GM18907 (cell line): ENCODE measurements at regions not wholly inside any gene's neighbourhood (a gene's known extent, or its start where the extent isn't known, plus 50 kb on each side); places are given as distances from the start of the nearest gene placed in this dataset.

ENCODE experiments used
- ATAC-seq: cut with Tn5 transposase; IDR thresholded peaks from one replicate; pipeline ENCODE4 v1.9.1; 2021; ENCODE audit warnings: mild to moderate bottlenecking, moderate library complexity; ENCODE audit not compliant: unreplicated experiment

DNA sequence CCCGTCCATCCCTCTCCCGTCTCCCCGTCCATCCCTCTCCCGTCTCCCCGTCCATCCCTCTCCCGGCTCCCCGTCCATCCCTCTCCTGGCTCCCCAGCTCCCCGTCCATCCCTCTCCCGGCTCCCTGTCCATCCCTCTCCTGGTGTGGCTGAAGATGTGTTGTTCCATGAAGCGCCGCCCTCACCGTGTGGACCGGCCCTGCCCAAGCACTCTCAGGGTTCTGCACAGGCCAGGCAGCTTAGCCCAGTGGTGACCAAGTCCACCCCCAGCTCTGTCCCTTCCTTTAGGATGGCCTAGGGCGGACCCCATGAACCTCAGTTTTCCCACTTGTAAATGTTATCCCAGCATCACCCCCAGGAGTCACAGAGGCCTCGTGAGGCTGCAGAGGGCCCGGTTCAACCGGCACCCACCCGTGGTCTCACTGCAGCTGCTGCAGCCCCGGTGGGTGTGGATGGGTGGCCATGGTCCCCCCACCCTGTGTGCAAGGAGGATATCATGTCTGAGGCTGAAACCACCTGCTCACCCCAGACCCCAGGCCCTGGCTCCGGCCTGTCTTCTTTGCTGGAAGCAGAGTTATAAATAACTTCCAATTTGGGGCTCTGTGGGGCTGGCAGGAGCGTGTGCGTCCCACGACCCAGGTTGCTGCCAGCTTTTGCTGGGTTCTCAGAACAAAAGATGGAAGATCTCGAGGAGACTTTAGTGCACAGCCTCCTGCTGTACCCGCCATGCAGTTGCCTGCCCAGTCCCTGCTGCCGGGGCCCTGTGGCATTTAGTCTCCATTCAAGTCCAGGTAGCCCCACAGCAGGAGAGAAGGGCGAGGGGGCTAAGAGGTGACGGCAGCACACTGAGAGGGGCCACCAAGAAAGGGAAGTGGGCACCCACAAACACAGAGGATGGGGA, 1147.8 kb downstream of the BRD1 start:
- no peak for ATAC-seq

- ATAC-seq = no peak
Measured at GRCh38 chr22:48678171-48679135, 1149.2 kb downstream of the BRD1 start.

DNA sequence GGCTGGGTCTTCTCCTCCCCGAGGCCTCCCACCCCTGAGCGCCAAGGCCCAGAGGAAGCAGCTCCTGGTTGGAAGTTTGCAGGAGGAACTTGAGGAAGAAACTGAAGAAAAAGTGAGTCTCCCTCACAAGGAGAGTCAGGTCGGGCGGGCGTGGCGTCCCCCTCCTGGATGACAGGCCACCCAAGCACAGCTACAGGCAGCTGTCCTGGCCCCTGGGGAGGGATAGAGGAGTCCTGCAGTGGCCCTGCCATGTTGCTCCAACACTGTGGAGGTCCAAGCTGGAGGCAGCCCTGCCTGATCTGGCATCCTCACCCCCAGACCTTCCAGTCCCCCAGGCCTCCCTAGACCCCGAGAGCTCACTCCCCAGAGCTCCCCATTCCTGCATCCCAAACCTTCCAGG, 1150.1 kb downstream of the BRD1 start:
- ATAC-seq = no peak

- ATAC-seq = no peak
Measured at GRCh38 chr22:48677168-48677520, 1150.5 kb downstream of the BRD1 start.

DNA sequence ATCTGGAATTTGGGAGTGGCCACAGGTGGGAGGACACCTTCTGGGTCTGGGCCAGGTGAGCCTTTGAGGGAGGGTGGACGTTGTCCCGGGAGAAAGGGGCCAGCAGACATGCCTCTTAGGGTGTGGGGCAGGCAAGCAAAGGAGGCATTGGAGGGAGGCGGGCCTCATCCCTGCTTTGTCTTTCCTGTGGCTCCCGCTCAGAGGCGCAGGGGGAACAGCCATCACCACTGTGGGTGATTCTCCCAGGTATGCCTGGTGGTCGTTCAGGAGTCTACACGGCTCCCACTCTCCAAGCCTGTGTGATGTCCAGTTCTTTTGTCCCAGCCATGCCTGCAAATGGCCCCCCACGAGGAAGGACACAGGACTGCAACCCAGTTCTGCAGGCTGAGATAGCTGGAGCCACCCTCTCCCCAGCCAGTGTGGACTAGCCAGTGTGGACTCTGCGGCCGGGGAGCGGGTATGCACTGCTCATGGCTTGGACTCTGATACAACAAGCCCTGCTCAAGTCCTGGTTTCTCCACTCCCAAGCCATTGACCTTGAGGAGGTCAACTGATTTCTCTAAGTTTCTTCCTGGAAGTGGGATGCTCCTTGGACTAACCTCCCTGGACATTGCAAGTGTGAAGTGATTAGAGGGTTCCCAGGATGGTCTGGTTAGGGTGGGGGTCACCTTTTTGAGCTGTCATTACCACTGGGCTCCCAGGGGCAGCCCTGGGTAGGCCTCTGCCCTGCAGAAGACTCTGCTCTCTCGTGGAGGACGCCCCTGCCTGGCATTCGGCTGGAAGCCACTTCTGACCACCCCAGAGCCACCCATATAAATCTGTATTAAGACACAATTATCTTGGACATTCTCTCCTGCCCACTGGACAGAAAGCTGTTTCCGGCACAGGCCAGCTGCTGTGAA, 1151.2 kb downstream of the BRD1 start:
- no peak for ATAC-seq

DNA sequence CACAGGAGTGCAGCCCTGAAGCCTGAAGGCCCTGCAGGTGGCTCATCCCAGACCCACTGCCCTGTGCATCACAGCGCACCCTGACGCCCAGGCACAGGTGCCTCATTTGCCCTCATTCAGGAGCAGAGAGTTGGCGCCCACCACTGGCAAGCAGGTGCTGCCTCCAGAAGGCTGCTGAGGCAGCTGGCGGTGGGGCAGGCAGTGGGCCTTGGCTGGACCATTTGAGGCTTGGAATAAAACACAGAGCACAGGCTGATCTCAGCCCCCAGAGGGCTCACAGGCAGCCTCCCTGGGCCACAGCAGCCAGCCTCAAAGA, 1151.9 kb downstream of the BRD1 start:
- ATAC-seq = no peak

GRCh38 chr22:48675141-48675829, 1152.4 kb downstream of the BRD1 start:
- no peak for ATAC-seq

DNA sequence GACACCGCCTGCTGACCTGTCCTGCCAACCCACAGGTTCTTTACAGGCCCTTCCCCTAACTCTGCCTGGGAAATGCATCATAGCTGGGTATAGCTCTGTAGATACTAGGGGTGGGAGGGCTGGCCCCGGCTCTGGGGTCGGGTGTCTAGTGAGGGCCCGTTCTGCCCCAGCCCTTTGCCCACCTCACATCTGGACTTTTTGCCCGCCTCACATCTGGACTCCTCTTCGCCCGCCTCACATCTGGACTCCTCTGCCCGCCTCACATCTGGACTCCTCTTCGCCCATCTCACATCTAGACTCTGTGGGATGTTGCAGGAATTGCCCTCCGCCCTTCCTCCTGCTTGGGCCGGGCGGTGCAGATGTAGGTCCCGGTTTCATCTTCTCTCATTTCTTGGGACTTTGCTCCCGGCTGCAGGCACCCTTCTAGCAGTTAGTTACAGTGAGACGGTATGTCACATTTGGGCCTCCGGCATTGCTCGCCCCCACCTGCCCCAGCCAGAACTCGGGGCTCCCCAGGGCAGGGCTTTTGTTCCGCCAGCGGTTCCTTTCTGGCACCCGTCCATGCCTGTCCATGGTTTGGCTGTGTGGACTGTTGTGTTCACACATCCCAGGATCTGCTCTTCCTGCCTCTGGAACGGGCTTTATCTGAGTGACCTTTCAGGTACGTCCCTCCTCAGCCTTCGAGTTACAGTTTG, 1153.7 kb downstream of the BRD1 start:
- no peak for ATAC-seq

- no peak for ATAC-seq
Measured at GRCh38 chr22:48672387-48672786, 1155.3 kb downstream of the BRD1 start.

DNA sequence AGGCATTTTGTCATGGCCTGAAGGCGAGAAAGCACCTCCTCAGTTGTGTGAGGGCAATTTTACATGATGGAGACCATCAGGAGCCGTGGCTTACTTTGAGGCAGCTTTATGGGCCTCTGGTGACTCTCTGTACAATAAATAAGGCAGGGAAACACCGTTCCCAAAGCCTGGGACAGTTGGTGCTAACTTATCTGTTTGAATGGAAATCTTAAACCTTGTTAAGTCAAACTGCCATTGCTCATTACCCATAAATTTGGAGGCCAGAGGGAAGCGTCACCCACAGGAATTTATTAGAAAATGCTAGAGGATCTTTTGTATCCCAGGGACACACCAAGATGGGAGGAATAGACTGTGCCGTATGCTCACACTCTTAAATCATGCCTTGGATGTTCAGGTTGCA, 1156.9 kb downstream of the BRD1 start:
- no peak for ATAC-seq

- no peak for ATAC-seq
Measured at GRCh38 chr22:48669986-48670716, 1157.5 kb downstream of the BRD1 start.

DNA sequence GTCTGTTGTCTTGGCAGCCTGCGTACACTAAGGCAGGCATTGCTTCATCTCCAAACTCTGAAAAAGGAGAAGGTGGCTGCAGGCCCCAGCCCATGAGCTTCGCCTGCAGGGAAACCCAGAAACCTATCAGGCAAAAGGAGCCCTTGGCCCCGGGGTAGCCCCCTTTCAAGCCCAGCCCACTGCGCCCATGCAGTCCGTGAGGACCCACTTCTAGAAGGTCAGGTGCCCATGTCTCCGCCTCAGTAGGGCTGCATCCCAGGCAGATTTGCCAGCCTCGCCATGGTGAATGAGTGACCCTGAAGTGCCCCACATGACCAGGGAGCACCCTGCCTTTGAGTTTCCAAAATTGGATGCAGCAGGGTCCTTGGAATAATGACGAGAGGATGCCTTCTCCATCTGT, 1158.4 kb downstream of the BRD1 start:
- no peak for ATAC-seq

GRCh38 chr22:48667289-48667688, 1160.4 kb downstream of the BRD1 start:
- ATAC-seq = no peak

DNA sequence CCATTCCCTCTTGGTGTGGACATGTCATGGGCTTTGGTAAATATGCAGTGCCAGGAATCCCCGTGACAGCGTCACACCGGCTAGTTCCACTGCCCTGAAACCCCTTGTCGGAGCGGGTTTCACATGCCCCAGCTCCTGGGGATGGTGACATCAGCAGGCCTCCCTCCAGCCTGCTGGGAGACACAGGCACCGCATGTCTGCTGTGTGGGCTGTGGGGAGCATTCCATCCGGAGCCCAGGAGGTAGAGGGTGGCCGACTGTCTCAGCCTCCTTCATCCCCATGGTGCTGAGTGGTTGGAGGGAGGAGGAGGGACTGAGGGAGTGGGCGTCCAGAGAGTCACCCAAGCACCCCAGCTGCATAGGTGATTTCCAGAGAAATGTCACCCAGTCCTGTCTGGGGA, 1161.1 kb downstream of the BRD1 start:
- no peak for ATAC-seq

DNA sequence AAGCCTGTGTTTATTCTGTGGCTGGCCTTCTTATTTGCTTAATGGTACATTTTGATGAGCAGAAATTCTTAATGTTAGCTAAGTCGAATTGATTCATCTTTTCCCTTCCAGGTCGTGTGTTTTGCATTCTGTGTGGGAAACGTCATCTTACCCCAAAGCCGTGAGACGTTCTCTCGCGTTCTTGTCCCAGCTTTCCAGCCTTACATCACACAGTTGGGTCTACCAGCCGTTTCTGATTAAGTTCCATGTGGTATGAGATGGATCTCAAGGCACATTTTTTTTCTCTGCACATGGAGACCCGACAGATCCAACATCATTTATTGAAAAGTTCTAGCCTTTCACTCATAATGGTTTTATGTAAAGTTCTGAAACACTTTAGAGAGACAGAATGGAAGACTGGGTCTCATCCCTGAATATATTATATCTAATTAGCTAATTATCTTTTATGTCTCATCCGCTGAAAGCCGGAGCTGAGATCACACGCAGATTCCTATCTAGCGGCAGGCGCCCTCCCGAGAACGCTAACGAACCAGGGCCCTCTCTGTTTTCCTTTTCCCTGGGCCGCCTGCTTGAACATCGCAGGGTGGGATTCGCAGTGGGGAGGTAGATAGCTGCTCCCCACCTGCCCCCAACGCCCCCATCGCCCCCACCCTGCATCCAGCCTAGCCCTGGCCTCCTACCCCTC, 1162.2 kb downstream of the BRD1 start:
- no peak for ATAC-seq

GRCh38 chr22:48664586-48664985, 1163.1 kb downstream of the BRD1 start:
- no peak for ATAC-seq

DNA sequence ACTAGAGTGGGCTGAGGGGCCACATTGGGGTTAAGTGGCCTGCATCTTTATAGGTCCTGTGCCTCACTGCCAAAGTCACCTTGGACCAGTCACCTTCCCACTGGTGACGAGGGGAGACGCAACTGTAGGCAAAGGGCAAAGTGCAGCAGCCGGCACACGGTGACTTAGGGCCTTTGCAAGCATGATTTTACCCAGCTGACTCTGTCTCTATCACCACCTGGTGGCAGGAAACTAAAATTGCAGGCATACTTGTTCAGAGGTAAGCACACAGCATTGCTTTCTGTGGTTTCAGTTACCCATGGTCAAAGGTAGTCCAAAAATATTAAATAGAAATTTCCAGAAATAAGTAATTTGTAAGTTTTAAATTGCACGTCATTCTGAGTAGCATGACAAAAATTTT, 1164.4 kb downstream of the BRD1 start:
- ATAC-seq = no peak

DNA sequence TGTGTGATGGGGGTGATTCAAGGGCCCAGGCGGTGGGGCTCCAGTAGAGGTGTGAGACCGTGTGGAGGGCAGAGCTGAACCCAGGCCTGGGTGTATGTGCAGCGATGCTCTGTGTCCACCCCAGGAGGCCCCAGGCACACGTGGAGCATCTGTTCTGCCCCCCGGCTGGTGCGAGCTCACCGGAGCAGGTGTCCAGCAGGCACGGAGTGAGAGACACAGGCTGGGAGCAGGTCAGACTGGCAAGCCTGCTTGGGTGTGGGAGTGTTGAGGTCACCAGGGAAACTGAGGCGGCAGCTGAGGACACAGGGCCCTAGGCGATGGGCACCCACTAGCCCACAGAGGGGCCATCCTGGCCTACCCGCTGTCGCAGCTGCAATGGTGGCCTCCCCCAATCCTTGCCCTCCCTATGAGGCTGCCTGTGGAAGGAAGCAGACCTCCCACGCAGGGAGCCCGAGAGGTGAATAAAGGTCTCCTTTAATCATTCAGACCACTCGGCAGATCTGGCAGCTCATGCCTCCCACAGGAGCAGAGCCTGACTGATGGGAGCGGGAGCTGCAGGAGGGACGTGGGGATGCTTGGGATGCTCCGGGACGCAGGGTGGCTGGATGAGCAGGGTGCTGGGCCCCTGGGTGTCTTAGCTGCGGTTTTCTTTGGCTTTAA, 1165.1 kb downstream of the BRD1 start:
- no peak for ATAC-seq
